Transverse colon (tissue), 4 donors: ENCODE measurements at regions not wholly inside any gene's neighbourhood (a gene's known extent, or its start where the extent isn't known, plus 50 kb on each side); places are given as distances from the start of the nearest gene placed in this dataset.

Experiments
- DNase-seq: peaks from one replicate; pipeline ENCODE4 v3.0.0-alpha.2; 2019
- H3K27ac ChIP-seq, 4 donors: fragments of 200-600 bp; sonication (generic); 2 replicates each; pipeline ENCODE4 v1.5.1; 2016 to 2018; ENCODE audit warnings: inconsistent platforms in 4 of 4
- H3K27me3 ChIP-seq: fragments of 200-600 bp; sonication (generic); 2 replicates; pipeline ENCODE4 v1.5.1; 2017; ENCODE audit warnings: inconsistent platforms
- H3K36me3 ChIP-seq, 4 donors: fragments of 200-600 bp; sonication (generic); 2 replicates each; pipeline ENCODE4 v1.5.1; 2017 to 2019; ENCODE audit warnings: inconsistent platforms in 4 of 4
- H3K4me1 ChIP-seq, 4 donors: fragments of 200-600 bp; sonication (generic); 2 replicates each; pipeline ENCODE4 v1.5.1; 2017 to 2020; ENCODE audit warnings: inconsistent platforms in 4 of 4
- H3K4me3 ChIP-seq, 4 donors: fragments of 200-600 bp; sonication (generic); 1 replicate in 1 of 4; 2 replicates in 3 of 4; pipeline versions ENCODE4 v1.5.1 to v1.6.1; 2017 to 2019; ENCODE audit warnings: inconsistent platforms in 4 of 4
- H3K9me3 ChIP-seq, 2 donors: fragments of 200-600 bp; sonication (generic); 2 replicates each; pipeline ENCODE4 v1.5.1; 2017 to 2019; ENCODE audit warnings: inconsistent platforms in 2 of 2
- CTCF ChIP-seq, 5 experiments: fragments of 200-600 bp in 3 of 5; fragments of 450-650 bp in 2 of 5; sonication (generic) in 3 of 5; IDR thresholded peaks; 1 replicate in 2 of 5; 2 replicates in 3 of 5; pipeline ENCODE4 v1.5.1; 2016 to 2017; ENCODE audit warnings: antibody characterized with exemption in 5 of 5, inconsistent platforms in 3 of 5, mild to moderate bottlenecking in 2 of 5, moderate library complexity in 1 of 5
- EP300 ChIP-seq: sonication (generic); formaldehyde crosslinking; IDR thresholded peaks from one replicate; pipeline ENCODE4 v1.6.1; 2017; ENCODE audit warnings: antibody characterized with exemption, low read depth
- POLR2A ChIP-seq: fragments of 450-650 bp; IDR thresholded peaks from one replicate; pipeline ENCODE4 v1.6.1; 2016; ENCODE audit warnings: antibody characterized with exemption, mild to moderate bottlenecking, moderate library complexity
- POLR2AphosphoS5 ChIP-seq, 3 donors: sonication (generic); formaldehyde crosslinking; IDR thresholded peaks; one replicate each; pipeline ENCODE4 v1.6.1; 2016; ENCODE audit warnings: antibody characterized with exemption in 3 of 3
- WGBS, 2 donors: methylation state at CpG; one replicate each; pipeline ENCODE4 v1.1.5; 2018; ENCODE audit warnings: low coverage in 1 of 2; 5-methylcytosine and 5-hydroxymethylcytosine counted together
- in situ Hi-C, 4 donors: fragments of 200-750 bp; cut with MboI; loops; one replicate each; pipeline versions ENCODE4 v1.15.0 to v1.15.1; 2017; ENCODE audit warnings: low sequenced_read_pairs in 3 of 4, low pct_ligation_motif_present in 1 of 4, low pct_unique_long_range_greater_than_20kb in 1 of 4
- intact Hi-C: fragments of 100-400 bp; cut with DNase I; formaldehyde crosslinking; loops from one replicate; pipeline ENCODE4 v1.15.1; 2023; ENCODE audit warnings: low total_unique reads

GRCh38 chr9:18245911-18246310 is 228.0 kb upstream of the ADAMTSL1 start:
- Histone ChIP-seq H3K4me1 (no peaks in the 10 kb centered on the region), H3K27ac (no peak overlapping the region), H3K9me3 (no peaks in the 10 kb centered on the region), H3K27me3 (no peaks in the 10 kb centered on the region), H3K4me3 (no peak overlapping the region), H3K36me3 (no peaks in the 10 kb centered on the region)
- intact Hi-C loops = no loop called here
- DNase-seq = no peak
- TF ChIP-seq CTCF (IDR thresholded peaks at IDR 0.05) (no peak), EP300 (no peak), POLR2A (no peak), POLR2AphosphoS5 (IDR thresholded peaks at IDR 0.05) (no peak)
- WGBS, 2 donors = 74 to 82% methylated on average over 4 of the region's 4 CpGs
- in situ Hi-C loops = no loop called here

GRCh38 chr9:18250053-18250452 is 223.9 kb upstream of the ADAMTSL1 start:
- H3K27ac ChIP-seq = no peak overlapping the region
- H3K36me3 ChIP-seq = no peaks in the 10 kb centered on the region
- no peaks in the 10 kb centered on the region for H3K27me3 ChIP-seq
- DNase-seq = no peak
- H3K9me3 ChIP-seq = no peaks in the 10 kb centered on the region
- intact Hi-C loops (no loop called here), in situ Hi-C loops (loop anchor here (10.0 to 25.0 kb wide), 4 partner anchors 185 to 785 kb away; partner anchors contain the start of gene SAXO1 (in 1 of the 4))
- H3K4me1 ChIP-seq = peaks cover 0 to 3% (median 0%) of the 10 kb centered on the region in 4 donors
- no peak for TF ChIP-seq POLR2AphosphoS5 (IDR thresholded peaks at IDR 0.05)
- no peak for TF ChIP-seq POLR2A
- no peak for TF ChIP-seq EP300
- no peak for TF ChIP-seq CTCF (IDR thresholded peaks at IDR 0.05)
- no peak overlapping the region for H3K4me3 ChIP-seq

- no peaks in the 10 kb centered on the region for H3K27me3 ChIP-seq
- 81 to 85% methylated on average over 7 to 9 of the region's 9 CpGs for WGBS, 2 donors
- no peak for TF ChIP-seq CTCF (IDR thresholded peaks at IDR 0.05)
- no peak for TF ChIP-seq POLR2AphosphoS5 (IDR thresholded peaks at IDR 0.05)
- no peak for TF ChIP-seq EP300
- no peak for TF ChIP-seq POLR2A
- H3K9me3 ChIP-seq = no peaks in the 10 kb centered on the region
- H3K4me1 ChIP-seq = peaks cover 0 to 12% (median 0%) of the 10 kb centered on the region in 4 donors
- H3K27ac ChIP-seq = no peak overlapping the region
- H3K4me3 ChIP-seq = no peak overlapping the region
- in situ Hi-C loops = loop anchor here (10.0 to 25.0 kb wide), 4 partner anchors 181 to 781 kb away; partner anchors contain the start of gene SAXO1 (in 1 of the 4)
- intact Hi-C loops = no loop called here
- no peak for DNase-seq
- no peaks in the 10 kb centered on the region for H3K36me3 ChIP-seq
Observed at GRCh38 chr9:18253950-18254349, 220.0 kb upstream of the ADAMTSL1 start.

- H3K27me3 ChIP-seq = no peaks in the 10 kb centered on the region
- no peak overlapping the region for H3K4me3 ChIP-seq
- peak; percentile 78 for DNase-seq
- H3K4me1 ChIP-seq = peaks cover 0 to 12% (median 0%) of the 10 kb centered on the region in 4 donors
- WGBS, 2 donors = 2 to 3% methylated on average over 8 to 9 of the region's 9 CpGs
- no peaks in the 10 kb centered on the region for H3K36me3 ChIP-seq
- no peaks in the 10 kb centered on the region for H3K9me3 ChIP-seq
- in situ Hi-C loops = loop anchor here (10.0 to 25.0 kb wide), 4 partner anchors 180 to 780 kb away; partner anchors contain the start of gene SAXO1 (in 1 of the 4)
- H3K27ac ChIP-seq = no peak overlapping the region
- intact Hi-C loops = loop anchor here (5.0 kb wide), 2 partner anchors 182 to 777 kb away; partner anchors contain the start of gene SAXO1
- TF ChIP-seq POLR2AphosphoS5 (IDR thresholded peaks at IDR 0.05) (no peak), CTCF (IDR thresholded peaks at IDR 0.05) (peak; percentile 87 to 95 (median 94))
Observed at GRCh38 chr9:18255158-18255629, 218.8 kb upstream of the ADAMTSL1 start.
